Tibial nerve (tissue), 4 donors: ENCODE measurements at regions not wholly inside any gene's neighbourhood (a gene's known extent, or its start where the extent isn't known, plus 50 kb on each side); places are given as distances from the start of the nearest gene placed in this dataset.

Experiments used
- DNase-seq, 2 donors: peaks; one replicate each; pipeline ENCODE4 v3.0.0-alpha.2; 2019; ENCODE audit warnings: low spot score in 2 of 2
- H3K27ac ChIP-seq, 4 donors: fragments of 200-600 bp; sonication (generic) in 3 of 4; one replicate each; pipeline ENCODE4 v1.5.1; 2017 to 2019; ENCODE audit warnings: mild to moderate bottlenecking in 1 of 4
- H3K27me3 ChIP-seq, 2 donors: fragments of 200-600 bp; sonication (generic) in 1 of 2; one replicate each; pipeline versions ENCODE4 v1.5.1 to v1.6.0; 2017 to 2019
- H3K36me3 ChIP-seq, 3 donors: fragments of 200-600 bp; sonication (generic); one replicate each; pipeline ENCODE4 v1.5.1; 2018 to 2019
- H3K4me1 ChIP-seq, 4 donors: fragments of 200-600 bp; sonication (generic) in 3 of 4; one replicate each; pipeline ENCODE4 v1.5.1; 2017 to 2019
- H3K4me3 ChIP-seq, 4 donors: fragments of 200-600 bp; sonication (generic) in 3 of 4; one replicate each; pipeline ENCODE4 v1.5.1; 2017 to 2019; ENCODE audit warnings: mild to moderate bottlenecking in 1 of 4, moderate library complexity in 1 of 4
- H3K9me3 ChIP-seq, 4 donors: fragments of 200-600 bp; sonication (generic) in 3 of 4; one replicate each; pipeline ENCODE4 v1.5.1; 2017 to 2019
- CTCF ChIP-seq, 5 experiments: fragments of 200-600 bp in 3 of 5; fragments of 450-650 bp in 2 of 5; sonication (generic) in 3 of 5; IDR thresholded peaks; one replicate each; pipeline ENCODE4 v1.5.1; 2016 to 2019; ENCODE audit warnings: antibody characterized with exemption in 5 of 5, mild to moderate bottlenecking in 3 of 5, moderate library complexity in 2 of 5
- EP300 ChIP-seq, 2 donors: sonication (generic); formaldehyde crosslinking; IDR thresholded peaks; one replicate each; pipeline ENCODE4 v1.6.1; 2017; ENCODE audit warnings: antibody characterized with exemption in 2 of 2, mild to moderate bottlenecking in 1 of 2
- POLR2A ChIP-seq, 2 donors: fragments of 450-650 bp; IDR thresholded peaks; one replicate each; pipeline ENCODE4 v1.6.1; 2017; ENCODE audit warnings: antibody characterized with exemption in 2 of 2, mild to moderate bottlenecking in 2 of 2, moderate library complexity in 2 of 2
- WGBS, 2 donors: methylation state at CpG; one replicate each; pipeline ENCODE4 v1.1.5; 2018; 5-methylcytosine and 5-hydroxymethylcytosine counted together

- TF ChIP-seq EP300 (IDR thresholded peaks at IDR 0.05) = no peak
- TF ChIP-seq CTCF (IDR thresholded peaks at IDR 0.05) = no peak
- TF ChIP-seq POLR2A (IDR thresholded peaks at IDR 0.05) = no peak
- WGBS, 2 donors = 86 to 91% methylated on average over 2 of the region's 2 CpGs
- Histone ChIP-seq H3K4me3 (no peak overlapping the region), H3K36me3 (no peaks in the 10 kb centered on the region), H3K27ac (no peak overlapping the region), H3K4me1 (no peaks in the 10 kb centered on the region), H3K27me3 (no peaks in the 10 kb centered on the region), H3K9me3 (peaks cover 0 to 11% (median 4%) of the 10 kb centered on the region in 4 donors)
- DNase-seq = no peak
These were observed 89.9 kb downstream of the TOMM20 start for GRCh38 chr1:235038701-235039100.

GRCh38 chr1:235035928-235036327 lies 92.7 kb downstream of the TOMM20 start:
- H3K36me3 ChIP-seq = no peaks in the 10 kb centered on the region
- 96 to 98% methylated on average over 2 of the region's 2 CpGs for WGBS, 2 donors
- H3K27me3 ChIP-seq = no peaks in the 10 kb centered on the region
- no peak overlapping the region for H3K27ac ChIP-seq
- no peaks in the 10 kb centered on the region for H3K4me1 ChIP-seq
- no peak overlapping the region for H3K4me3 ChIP-seq
- TF ChIP-seq EP300 (IDR thresholded peaks at IDR 0.05) = no peak
- H3K9me3 ChIP-seq = peaks cover 0 to 11% (median 5%) of the 10 kb centered on the region in 4 donors
- DNase-seq = no peak

- Histone ChIP-seq H3K27me3 (no peaks in the 10 kb centered on the region), H3K9me3 (peaks cover 0 to 2% (median 0%) of the 10 kb centered on the region in 4 donors), H3K4me3 (no peak overlapping the region), H3K27ac (no peak overlapping the region), H3K4me1 (no peaks in the 10 kb centered on the region), H3K36me3 (no peaks in the 10 kb centered on the region)
- 83 to 88% methylated on average over 7 of the region's 7 CpGs for WGBS, 2 donors
- TF ChIP-seq POLR2A (IDR thresholded peaks at IDR 0.05) = no peak
- no peak for TF ChIP-seq EP300 (IDR thresholded peaks at IDR 0.05)
- no peak for TF ChIP-seq CTCF (IDR thresholded peaks at IDR 0.05)
- DNase-seq = no peak
These were observed 97.6 kb downstream of the TOMM20 start for GRCh38 chr1:235030919-235031596.

GRCh38 chr1:235027862-235028250 lies 100.8 kb downstream of the TOMM20 start:
- Histone ChIP-seq H3K4me1 (no peaks in the 10 kb centered on the region), H3K9me3 (peaks cover 0 to 2% (median 0%) of the 10 kb centered on the region in 4 donors), H3K4me3 (no peak overlapping the region), H3K27me3 (no peaks in the 10 kb centered on the region), H3K36me3 (no peaks in the 10 kb centered on the region), H3K27ac (no peak overlapping the region)
- DNase-seq = no peak
- TF ChIP-seq EP300 (IDR thresholded peaks at IDR 0.05) = no peak
- no peak for TF ChIP-seq POLR2A (IDR thresholded peaks at IDR 0.05)
- no peak for TF ChIP-seq CTCF (IDR thresholded peaks at IDR 0.05)
- whole genome bisulfite sequencing, 2 donors = 95% methylated on average over 8 to 9 of the region's 9 CpGs

GRCh38 chr1:235027076-235027861 lies 101.4 kb downstream of the TOMM20 start:
- no peak for DNase-seq
- TF ChIP-seq EP300 (IDR thresholded peaks at IDR 0.05) (no peak), POLR2A (IDR thresholded peaks at IDR 0.05) (no peak), CTCF (IDR thresholded peaks at IDR 0.05) (no peak)
- WGBS, 2 donors = 96 to 97% methylated on average over 12 to 13 of the region's 13 CpGs
- Histone ChIP-seq H3K4me3 (no peak overlapping the region), H3K9me3 (peaks cover 0 to 2% (median 0%) of the 10 kb centered on the region in 4 donors), H3K36me3 (no peaks in the 10 kb centered on the region), H3K27ac (no peak overlapping the region), H3K4me1 (peaks cover 0 to 5% (median 0%) of the 10 kb centered on the region in 4 donors), H3K27me3 (no peaks in the 10 kb centered on the region)
